SU-DHL-6 (cell line): ENCODE measurements at regions not wholly inside any gene's neighbourhood (a gene's known extent, or its start where the extent isn't known, plus 50 kb on each side); places are given as distances from the start of the nearest gene placed in this dataset.

Source experiments
- H2AFZ ChIP-seq: fragments of 200-600 bp; sonication (generic); 2 replicates; pipeline ENCODE4 v1.6.1; 2014; ENCODE audit warnings: low read depth, mild to moderate bottlenecking, moderate library complexity, mixed read lengths, antibody characterized with exemption, low read length; ENCODE audit not compliant: severe bottlenecking
- H3F3A ChIP-seq: fragments of 200-600 bp; shearing (Covaris generic); 2 replicates; pipeline ENCODE4 v1.6.0; 2016; ENCODE audit warnings: antibody characterized with exemption, mild to moderate bottlenecking; ENCODE audit not compliant: insufficient read depth
- H3K27ac ChIP-seq: fragments of 200-600 bp; sonication (generic); 2 replicates; pipeline ENCODE4 v1.5.1; 2016; ENCODE audit warnings: low read depth, mild to moderate bottlenecking, low read length, moderate library complexity, mixed read lengths
- H3K27me3 ChIP-seq: fragments of 200-600 bp; sonication (generic), shearing (Covaris generic); 2 replicates; pipeline ENCODE4 v1.6.0; 2014; ENCODE audit warnings: mild to moderate bottlenecking, low read length
- H3K36me3 ChIP-seq: fragments of 200-600 bp; sonication (generic); 2 replicates; pipeline ENCODE4 v1.6.1; 2014; ENCODE audit warnings: mild to moderate bottlenecking, low read length, mixed read lengths
- H3K4me2 ChIP-seq: fragments of 300-600, 200-600 bp; shearing (Covaris generic), sonication (generic); 2 replicates; pipeline ENCODE4 v1.6.0; 2014; ENCODE audit warnings: low read length, low read depth, mild to moderate bottlenecking; ENCODE audit not compliant: poor library complexity, severe bottlenecking
- H3K4me3 ChIP-seq: fragments of 200-600 bp; sonication (generic); 2 replicates; pipeline ENCODE4 v1.5.1; 2014; ENCODE audit warnings: antibody characterized with exemption, low read length, mild to moderate bottlenecking, mixed read lengths; ENCODE audit not compliant: insufficient read depth, poor library complexity, severe bottlenecking
- H3K79me2 ChIP-seq: fragments of 200-600 bp; sonication (generic); 2 replicates; pipeline ENCODE4 v1.6.1; 2014; ENCODE audit warnings: mild to moderate bottlenecking, low read length, moderate library complexity; ENCODE audit not compliant: insufficient read depth
- H3K9ac ChIP-seq: fragments of 200-600 bp; sonication (generic); 2 replicates; pipeline ENCODE4 v1.7.0; 2014; ENCODE audit warnings: mild to moderate bottlenecking, low read length
- H3K9me2 ChIP-seq: fragments of 200-600 bp; sonication (generic); replicated peaks from 2 replicates; pipeline ENCODE4 v1.6.1; 2014; ENCODE audit warnings: low read length; ENCODE audit not compliant: insufficient read depth
- H3K9me3 ChIP-seq: fragments of 200-600 bp; sonication (generic); 2 replicates; pipeline ENCODE4 v1.6.1; 2014; ENCODE audit warnings: low read length, mixed read lengths; ENCODE audit not compliant: insufficient read depth
- H4K20me1 ChIP-seq: fragments of 200-600 bp; sonication (generic); 2 replicates; pipeline ENCODE4 v1.6.1; 2014; ENCODE audit warnings: low read depth, mild to moderate bottlenecking, antibody characterized with exemption, low read length, moderate library complexity, mixed read lengths
- EZH2phosphoT487 ChIP-seq: fragments of 200-600 bp; sonication (generic), shearing (Covaris generic); conservative IDR thresholded peaks from 2 replicates; pipeline ENCODE4 v1.6.1; 2018; ENCODE audit warnings: mild to moderate bottlenecking, antibody characterized with exemption, low read length, moderate library complexity, mixed read lengths
- TF ChIP-seq, protein P1 (sequence below): fragments of 200-600 bp; sonication (generic); IDR thresholded peaks from one replicate; pipeline ENCODE4 v1.5.1; 2017; ENCODE audit warnings: antibody characterized with exemption, mild to moderate bottlenecking, low read length, moderate library complexity; ENCODE audit not compliant: insufficient read depth, poor library complexity, severe bottlenecking

- H3K9ac ChIP-seq = no peak overlapping the region
- TF ChIP-seq, protein P1, sequence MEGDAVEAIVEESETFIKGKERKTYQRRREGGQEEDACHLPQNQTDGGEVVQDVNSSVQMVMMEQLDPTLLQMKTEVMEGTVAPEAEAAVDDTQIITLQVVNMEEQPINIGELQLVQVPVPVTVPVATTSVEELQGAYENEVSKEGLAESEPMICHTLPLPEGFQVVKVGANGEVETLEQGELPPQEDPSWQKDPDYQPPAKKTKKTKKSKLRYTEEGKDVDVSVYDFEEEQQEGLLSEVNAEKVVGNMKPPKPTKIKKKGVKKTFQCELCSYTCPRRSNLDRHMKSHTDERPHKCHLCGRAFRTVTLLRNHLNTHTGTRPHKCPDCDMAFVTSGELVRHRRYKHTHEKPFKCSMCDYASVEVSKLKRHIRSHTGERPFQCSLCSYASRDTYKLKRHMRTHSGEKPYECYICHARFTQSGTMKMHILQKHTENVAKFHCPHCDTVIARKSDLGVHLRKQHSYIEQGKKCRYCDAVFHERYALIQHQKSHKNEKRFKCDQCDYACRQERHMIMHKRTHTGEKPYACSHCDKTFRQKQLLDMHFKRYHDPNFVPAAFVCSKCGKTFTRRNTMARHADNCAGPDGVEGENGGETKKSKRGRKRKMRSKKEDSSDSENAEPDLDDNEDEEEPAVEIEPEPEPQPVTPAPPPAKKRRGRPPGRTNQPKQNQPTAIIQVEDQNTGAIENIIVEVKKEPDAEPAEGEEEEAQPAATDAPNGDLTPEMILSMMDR = no peak
- no peak for TF ChIP-seq EZH2phosphoT487
- no peak overlapping the region for H3K4me3 ChIP-seq
- H3K9me2 ChIP-seq = no peaks in the 10 kb centered on the region
- H3K27me3 ChIP-seq = no peaks in the 10 kb centered on the region
- peak overlapping the region; percentile 45 for H2AFZ ChIP-seq
- H3K27ac ChIP-seq = no peak overlapping the region
- H3K4me2 ChIP-seq = no peak overlapping the region
- peaks cover 13% of the 10 kb centered on the region; the same call in 1 of the 2 replicates for H3K9me3 ChIP-seq
- H3K79me2 ChIP-seq = no peaks in the 10 kb centered on the region
- H3F3A ChIP-seq = no peaks in the 10 kb centered on the region
- no peaks in the 10 kb centered on the region for H4K20me1 ChIP-seq
- H3K36me3 ChIP-seq = no peaks in the 10 kb centered on the region
Observed at GRCh38 chr21:19878133-19878532, 1120.1 kb upstream of the NCAM2 start.

DNA sequence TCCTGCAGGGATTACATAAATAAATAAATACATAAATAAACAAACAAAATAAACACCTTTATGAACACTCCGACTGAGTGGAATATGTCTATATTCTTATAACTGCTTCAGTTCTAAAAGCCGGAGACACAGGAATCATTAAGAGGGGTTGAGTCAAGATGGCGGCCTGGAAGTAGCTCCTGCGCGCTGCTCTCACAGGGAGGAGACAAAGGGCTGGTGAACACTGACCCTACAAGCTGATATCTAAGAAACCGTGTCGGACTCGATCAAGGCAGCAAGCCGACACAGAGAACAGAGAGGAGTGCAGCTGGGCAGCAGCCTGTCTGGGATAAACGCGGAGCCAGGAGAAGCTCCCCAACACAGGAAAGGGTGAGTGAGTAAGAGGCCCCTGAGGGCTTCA lies 1098.6 kb upstream of the NCAM2 start:
- no peak overlapping the region for H3K27ac ChIP-seq
- H4K20me1 ChIP-seq = no peaks in the 10 kb centered on the region
- no peaks in the 10 kb centered on the region for H3K9me3 ChIP-seq
- H3K36me3 ChIP-seq = no peaks in the 10 kb centered on the region
- H3K9ac ChIP-seq = no peak overlapping the region
- no peak overlapping the region for H3K4me3 ChIP-seq
- no peaks in the 10 kb centered on the region for H3K27me3 ChIP-seq
- H3K9me2 ChIP-seq = no peaks in the 10 kb centered on the region
- no peaks in the 10 kb centered on the region for H3K79me2 ChIP-seq
- no peak overlapping the region for H2AFZ ChIP-seq
- no peak overlapping the region for H3K4me2 ChIP-seq
- no peaks in the 10 kb centered on the region for H3F3A ChIP-seq
- TF ChIP-seq, protein P1 = no peak
- no peak for TF ChIP-seq EZH2phosphoT487

GRCh38 chr21:19900149-19900548 lies 1098.1 kb upstream of the NCAM2 start:
- H3K9me3 ChIP-seq = no peaks in the 10 kb centered on the region
- TF ChIP-seq EZH2phosphoT487 = no peak
- TF ChIP-seq, protein P1 = no peak
- H2AFZ ChIP-seq = no peak overlapping the region
- no peaks in the 10 kb centered on the region for H3F3A ChIP-seq
- no peaks in the 10 kb centered on the region for H4K20me1 ChIP-seq
- H3K4me2 ChIP-seq = no peak overlapping the region
- H3K9ac ChIP-seq = no peak overlapping the region
- H3K4me3 ChIP-seq = no peak overlapping the region
- H3K27ac ChIP-seq = no peak overlapping the region
- H3K9me2 ChIP-seq = no peaks in the 10 kb centered on the region
- H3K79me2 ChIP-seq = no peaks in the 10 kb centered on the region
- H3K36me3 ChIP-seq = no peaks in the 10 kb centered on the region
- no peaks in the 10 kb centered on the region for H3K27me3 ChIP-seq

DNA sequence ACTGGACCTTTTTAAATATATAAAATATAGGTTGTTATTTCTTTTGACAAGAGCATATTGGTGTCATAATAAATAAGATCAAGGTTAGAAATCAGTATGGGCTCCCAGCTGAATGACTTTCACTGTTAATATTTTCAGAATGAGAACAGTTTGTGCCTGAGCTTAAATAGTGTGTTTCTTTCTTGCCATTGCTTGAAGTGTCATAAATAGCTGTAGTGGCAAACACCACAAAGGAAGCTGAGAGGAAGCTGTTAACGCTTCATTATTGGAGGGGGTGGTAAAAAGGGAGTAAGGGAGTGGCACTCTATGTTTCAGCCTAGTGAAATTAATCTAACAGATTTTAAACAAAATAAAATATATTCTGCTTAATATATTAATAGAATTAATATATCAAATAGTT lies 1089.8 kb upstream of the NCAM2 start:
- no peaks in the 10 kb centered on the region for H3K9me2 ChIP-seq
- H2AFZ ChIP-seq = no peak overlapping the region
- no peaks in the 10 kb centered on the region for H4K20me1 ChIP-seq
- H3K27ac ChIP-seq = no peak overlapping the region
- H3K9ac ChIP-seq = no peak overlapping the region
- no peaks in the 10 kb centered on the region for H3K36me3 ChIP-seq
- H3K9me3 ChIP-seq = no peaks in the 10 kb centered on the region
- no peak for TF ChIP-seq EZH2phosphoT487
- TF ChIP-seq, protein P1 = no peak
- H3F3A ChIP-seq = no peaks in the 10 kb centered on the region
- no peaks in the 10 kb centered on the region for H3K79me2 ChIP-seq
- H3K27me3 ChIP-seq = no peaks in the 10 kb centered on the region
- H3K4me3 ChIP-seq = no peak overlapping the region
- no peak overlapping the region for H3K4me2 ChIP-seq
